ENCODE measurements at regions not wholly inside any gene's neighbourhood (a gene's known extent, or its start where the extent isn't known, plus 50 kb on each side); places are given as distances from the start of the nearest gene placed in this dataset.
"Not testable (repeated sequence)": the region's sequence is repeated elsewhere in the genome, so short reads cannot be mapped to it uniquely, and the experiment has no call there.

- DNase-seq (ENCODE audit: low spot score) = no peak
- FAIRE-seq = no peak
These were observed 1117.2 kb upstream of the SPRY2 start for GRCh38 chr13:81458170-81458569.

- no peak for DNase-seq (ENCODE audit: low spot score)
- no peak for FAIRE-seq
These were observed 1105.5 kb upstream of the SPRY2 start for GRCh38 chr13:81446441-81446840.

- FAIRE-seq (no peak), DNase-seq (ENCODE audit: low spot score) (no peak)
These were observed 1102.0 kb upstream of the SPRY2 start for GRCh38 chr13:81442904-81443303.

- FAIRE-seq (no peak), DNase-seq (ENCODE audit: low spot score) (no peak)
These were observed 1084.4 kb upstream of the SPRY2 start for GRCh38 chr13:81425286-81425685.

GRCh38 chr13:81409284-81409683 is 1068.4 kb upstream of the SPRY2 start:
- FAIRE-seq (peak; percentile 39), DNase-seq (ENCODE audit: low spot score) (no peak)

GRCh38 chr13:81408647-81409046 is 1067.7 kb upstream of the SPRY2 start:
- FAIRE-seq = no peak
- DNase-seq (ENCODE audit: low spot score) = no peak

GRCh38 chr13:81406639-81407292 is 1065.8 kb upstream of the SPRY2 start:
- FAIRE-seq = peak; percentile 86
- DNase-seq (ENCODE audit: low spot score) = peak; percentile 35

GRCh38 chr13:81406022-81406421 is 1065.1 kb upstream of the SPRY2 start:
- no peak for DNase-seq (ENCODE audit: low spot score)

GRCh38 chr13:81396192-81396591 is 1055.3 kb upstream of the SPRY2 start:
- DNase-seq (ENCODE audit: low spot score) (no peak), FAIRE-seq (no peak)

More at GRCh38 chr13:81406022-81406421, 1065.1 kb upstream of the SPRY2 start:
- FAIRE-seq = no peak

GRCh38 chr13:81395368-81395767 is 1054.4 kb upstream of the SPRY2 start:
- FAIRE-seq (no peak), DNase-seq (ENCODE audit: low spot score) (no peak)

GRCh38 chr13:81394640-81395039 is 1053.7 kb upstream of the SPRY2 start:
- FAIRE-seq (no peak), DNase-seq (ENCODE audit: low spot score) (no peak)

GRCh38 chr13:81393721-81394120 is 1052.8 kb upstream of the SPRY2 start:
- DNase-seq (ENCODE audit: low spot score) (no peak), FAIRE-seq (no peak)

- FAIRE-seq (no peak), DNase-seq (ENCODE audit: low spot score) (no peak)
These were observed 1052.2 kb upstream of the SPRY2 start for GRCh38 chr13:81393110-81393509.

- FAIRE-seq (no peak), DNase-seq (ENCODE audit: low spot score) (no peak)
These were observed 1047.5 kb upstream of the SPRY2 start for GRCh38 chr13:81388400-81388799.

- no peak for FAIRE-seq
These were observed 1042.5 kb upstream of the SPRY2 start for GRCh38 chr13:81383444-81383843.

GRCh38 chr13:81382246-81382645 is 1041.3 kb upstream of the SPRY2 start:
- FAIRE-seq (no peak), DNase-seq (ENCODE audit: low spot score) (no peak)

More at GRCh38 chr13:81383444-81383843, 1042.5 kb upstream of the SPRY2 start:
- DNase-seq (ENCODE audit: low spot score) = no peak

- no peak for DNase-seq (ENCODE audit: low spot score)
- peak; percentile 24 for FAIRE-seq
These were observed 1040.6 kb upstream of the SPRY2 start for GRCh38 chr13:81381560-81381959.

- DNase-seq (ENCODE audit: low spot score) = no peak
- no peak for FAIRE-seq
These were observed 1038.3 kb upstream of the SPRY2 start for GRCh38 chr13:81379183-81379582.

- FAIRE-seq (no peak), DNase-seq (ENCODE audit: low spot score) (no peak)
These were observed 1037.0 kb upstream of the SPRY2 start for GRCh38 chr13:81377921-81378320.

GRCh38 chr13:81375709-81376108 is 1034.8 kb upstream of the SPRY2 start:
- FAIRE-seq (no peak), DNase-seq (ENCODE audit: low spot score) (no peak)

- FAIRE-seq; DNase-seq (ENCODE audit: low spot score): not testable (repeated sequence)
These were observed 1021.8 kb upstream of the SPRY2 start for GRCh38 chr13:81362711-81363110.

GRCh38 chr13:81350056-81350455 is 1009.1 kb upstream of the SPRY2 start:
- DNase-seq (ENCODE audit: low spot score) = no peak
- FAIRE-seq = no peak
